ENCODE measurements at regions not wholly inside any gene's neighbourhood (a gene's known extent, or its start where the extent isn't known, plus 50 kb on each side); places are given as distances from the start of the nearest gene placed in this dataset.

GRCh38 chr16:86297866-86298757, 212.2 kb upstream of the FOXF1 start:
- no peak overlapping the region for H3K4me3 ChIP-seq (replicated peaks; ENCODE audit: low read depth, low read length)
- TF ChIP-seq, protein P1, sequence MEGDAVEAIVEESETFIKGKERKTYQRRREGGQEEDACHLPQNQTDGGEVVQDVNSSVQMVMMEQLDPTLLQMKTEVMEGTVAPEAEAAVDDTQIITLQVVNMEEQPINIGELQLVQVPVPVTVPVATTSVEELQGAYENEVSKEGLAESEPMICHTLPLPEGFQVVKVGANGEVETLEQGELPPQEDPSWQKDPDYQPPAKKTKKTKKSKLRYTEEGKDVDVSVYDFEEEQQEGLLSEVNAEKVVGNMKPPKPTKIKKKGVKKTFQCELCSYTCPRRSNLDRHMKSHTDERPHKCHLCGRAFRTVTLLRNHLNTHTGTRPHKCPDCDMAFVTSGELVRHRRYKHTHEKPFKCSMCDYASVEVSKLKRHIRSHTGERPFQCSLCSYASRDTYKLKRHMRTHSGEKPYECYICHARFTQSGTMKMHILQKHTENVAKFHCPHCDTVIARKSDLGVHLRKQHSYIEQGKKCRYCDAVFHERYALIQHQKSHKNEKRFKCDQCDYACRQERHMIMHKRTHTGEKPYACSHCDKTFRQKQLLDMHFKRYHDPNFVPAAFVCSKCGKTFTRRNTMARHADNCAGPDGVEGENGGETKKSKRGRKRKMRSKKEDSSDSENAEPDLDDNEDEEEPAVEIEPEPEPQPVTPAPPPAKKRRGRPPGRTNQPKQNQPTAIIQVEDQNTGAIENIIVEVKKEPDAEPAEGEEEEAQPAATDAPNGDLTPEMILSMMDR (IDR thresholded peaks at IDR 0.05; ENCODE audit: low read depth, low read length, missing control alignments): no peak
- DNase-seq (ENCODE audit: extremely low read depth, low read depth): no peak

DNA sequence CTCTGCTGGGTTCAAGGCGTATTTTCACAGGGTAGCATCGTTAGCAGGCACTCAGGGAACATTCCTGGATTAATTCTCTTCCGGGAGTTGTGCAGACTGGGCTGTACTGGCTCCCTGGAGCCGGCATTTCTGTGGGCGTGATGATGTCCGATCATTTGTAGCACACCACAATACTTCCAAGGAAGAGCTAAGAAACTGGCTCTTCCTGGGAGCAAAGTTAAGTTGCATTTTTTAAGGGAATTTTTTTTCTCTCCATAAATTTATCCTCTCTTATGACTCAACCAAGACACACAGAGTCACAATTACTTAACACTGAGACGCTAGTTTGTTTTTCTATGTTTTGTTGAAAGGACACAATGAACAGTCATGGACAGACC, 211.6 kb upstream of the FOXF1 start:
- no peak for DNase-seq (ENCODE audit: extremely low read depth, low read depth)
- TF ChIP-seq, protein P1 (IDR thresholded peaks at IDR 0.05; ENCODE audit: low read depth, low read length, missing control alignments): no peak
- H3K4me3 ChIP-seq (replicated peaks; ENCODE audit: low read depth, low read length): no peak overlapping the region

DNA sequence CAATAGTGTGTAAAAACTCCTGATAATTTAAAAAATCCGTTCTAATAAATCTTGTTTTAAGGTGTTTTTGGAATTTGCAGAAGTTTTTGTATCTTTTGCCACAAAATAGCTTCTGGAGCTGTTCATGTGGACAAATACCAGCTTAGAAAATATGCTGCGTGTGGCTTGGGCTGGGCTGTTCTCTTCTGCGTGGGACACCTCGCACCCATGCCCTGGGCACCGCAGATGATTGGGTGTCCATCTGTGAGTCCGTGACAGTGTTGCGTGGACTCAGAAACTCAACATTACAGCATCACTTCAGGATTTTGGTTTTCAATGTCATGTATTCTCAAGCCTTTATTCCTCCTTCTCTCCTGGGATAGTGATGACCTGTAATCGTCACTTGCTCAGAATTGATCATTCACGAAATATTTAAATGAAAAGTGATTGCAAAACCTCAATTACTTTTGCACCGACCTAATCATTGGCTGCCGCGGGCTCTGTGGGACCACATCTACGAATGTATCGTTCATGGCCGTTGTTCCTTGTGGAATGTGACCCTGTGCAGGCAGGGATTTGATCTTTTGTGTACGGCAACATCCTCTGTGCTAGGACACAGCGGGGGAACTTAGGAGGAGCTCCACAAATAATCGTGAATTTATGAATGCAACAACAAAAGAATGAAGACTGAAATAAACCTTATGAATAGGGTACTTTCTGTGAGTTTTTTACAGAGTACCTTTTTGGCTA, 210.3 kb upstream of the FOXF1 start:
- H3K4me3 ChIP-seq (replicated peaks; ENCODE audit: low read depth, low read length): no peak overlapping the region
- TF ChIP-seq, protein P1 (IDR thresholded peaks at IDR 0.05; ENCODE audit: low read depth, low read length, missing control alignments): no peak
- no peak for DNase-seq (ENCODE audit: extremely low read depth, low read depth)

- TF ChIP-seq, protein P1 (IDR thresholded peaks at IDR 0.05; ENCODE audit: low read depth, low read length, missing control alignments): no peak
- H3K4me3 ChIP-seq (replicated peaks; ENCODE audit: low read depth, low read length): no peak overlapping the region
- no peak for DNase-seq (ENCODE audit: extremely low read depth, low read depth)
Observed at GRCh38 chr16:86300746-86301481, 209.4 kb upstream of the FOXF1 start.

DNA sequence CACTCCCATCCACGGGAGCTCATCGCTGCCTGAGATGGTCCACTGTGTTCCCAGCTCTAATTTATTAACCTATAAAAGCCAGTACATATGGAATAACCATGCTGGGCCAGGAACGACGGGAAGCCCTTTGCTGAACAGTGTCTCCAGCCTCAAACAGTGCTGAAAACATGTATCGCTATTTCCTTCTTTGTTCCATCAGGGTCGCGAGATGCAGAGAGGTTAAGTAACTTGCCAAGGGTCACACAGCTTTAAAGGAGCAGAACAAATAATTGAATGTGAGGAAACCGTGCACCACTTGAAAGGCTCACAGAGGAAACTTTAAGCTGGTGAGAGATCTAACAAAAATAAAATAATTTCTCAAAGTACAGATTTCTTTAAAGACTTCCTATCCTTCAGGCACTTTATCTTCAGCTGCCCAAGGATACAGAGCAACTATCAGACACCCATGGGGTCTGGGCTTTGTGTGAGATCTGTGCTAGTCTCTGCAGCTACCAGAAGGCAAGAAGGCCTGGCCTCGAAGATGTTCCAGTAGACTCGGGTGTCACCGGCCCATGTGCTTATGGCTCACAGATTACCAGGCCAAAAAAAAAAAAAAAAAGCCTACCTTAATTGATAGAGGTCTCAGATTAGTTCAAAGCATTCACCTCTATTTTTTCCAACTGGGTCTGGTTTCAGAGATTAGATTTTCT, 207.8 kb upstream of the FOXF1 start:
- no peak overlapping the region for H3K4me3 ChIP-seq (replicated peaks; ENCODE audit: low read depth, low read length)
- DNase-seq (ENCODE audit: extremely low read depth, low read depth): no peak
- TF ChIP-seq, protein P1 (IDR thresholded peaks at IDR 0.05; ENCODE audit: low read depth, low read length, missing control alignments): no peak
